ENCODE measurements at regions not wholly inside any gene's neighbourhood (a gene's known extent, or its start where the extent isn't known, plus 50 kb on each side); places are given as distances from the start of the nearest gene placed in this dataset.

DNA sequence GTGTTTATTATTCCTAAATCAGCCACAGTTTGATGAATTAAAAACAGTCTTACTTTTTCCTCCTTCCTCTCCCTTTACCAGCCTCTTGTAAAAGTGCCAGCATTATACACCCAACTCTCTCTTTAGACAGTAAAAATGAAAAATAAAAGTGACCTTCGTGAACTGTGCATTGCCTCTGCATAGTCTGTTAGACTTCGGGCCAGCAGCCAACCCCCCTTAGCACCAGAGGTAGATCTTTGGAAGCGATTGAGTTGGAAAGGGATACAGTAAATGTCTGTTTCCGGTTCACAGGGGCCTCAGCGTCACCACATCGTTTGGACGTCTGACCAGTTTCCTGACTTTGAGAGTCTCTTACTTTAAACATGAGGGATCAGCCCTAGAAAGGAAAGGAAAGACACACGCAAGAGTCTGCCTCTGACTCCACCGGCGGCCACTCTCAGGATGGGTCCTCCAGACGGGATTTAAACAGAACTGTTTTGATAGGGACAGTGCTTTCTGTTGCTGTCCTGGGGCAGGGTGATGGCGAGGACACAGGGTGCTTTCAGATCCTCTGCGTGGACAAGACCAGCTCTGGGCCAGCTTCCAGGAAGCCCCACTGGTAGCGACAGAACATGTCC is 206.6 kb upstream of the PREP start:
- TF ChIP-seq, protein P1, sequence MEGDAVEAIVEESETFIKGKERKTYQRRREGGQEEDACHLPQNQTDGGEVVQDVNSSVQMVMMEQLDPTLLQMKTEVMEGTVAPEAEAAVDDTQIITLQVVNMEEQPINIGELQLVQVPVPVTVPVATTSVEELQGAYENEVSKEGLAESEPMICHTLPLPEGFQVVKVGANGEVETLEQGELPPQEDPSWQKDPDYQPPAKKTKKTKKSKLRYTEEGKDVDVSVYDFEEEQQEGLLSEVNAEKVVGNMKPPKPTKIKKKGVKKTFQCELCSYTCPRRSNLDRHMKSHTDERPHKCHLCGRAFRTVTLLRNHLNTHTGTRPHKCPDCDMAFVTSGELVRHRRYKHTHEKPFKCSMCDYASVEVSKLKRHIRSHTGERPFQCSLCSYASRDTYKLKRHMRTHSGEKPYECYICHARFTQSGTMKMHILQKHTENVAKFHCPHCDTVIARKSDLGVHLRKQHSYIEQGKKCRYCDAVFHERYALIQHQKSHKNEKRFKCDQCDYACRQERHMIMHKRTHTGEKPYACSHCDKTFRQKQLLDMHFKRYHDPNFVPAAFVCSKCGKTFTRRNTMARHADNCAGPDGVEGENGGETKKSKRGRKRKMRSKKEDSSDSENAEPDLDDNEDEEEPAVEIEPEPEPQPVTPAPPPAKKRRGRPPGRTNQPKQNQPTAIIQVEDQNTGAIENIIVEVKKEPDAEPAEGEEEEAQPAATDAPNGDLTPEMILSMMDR (conservative IDR thresholded peaks at IDR 0.05; ENCODE audit: low read length): no peak
- TF ChIP-seq EZH2phosphoT487 (IDR thresholded peaks at IDR 0.05; ENCODE audit: borderline replicate concordance, low read depth, low read length): no peak

All from OCI-LY7 (cell line).